K562 (cell line): ENCODE measurements at regions not wholly inside any gene's neighbourhood (a gene's known extent, or its start where the extent isn't known, plus 50 kb on each side); places are given as distances from the start of the nearest gene placed in this dataset.

Experiments used
- MCM2 ChIP-seq: fragments of 450-650 bp; IDR thresholded peaks from 2 replicates; pipeline ENCODE4 v1.6.1; 2017; ENCODE audit warnings: low read depth, mild to moderate bottlenecking
- PPARD ChIP-seq: fragments of 250-450 bp; sonication (Bioruptor Pico); IDR thresholded peaks from 2 replicates; pipeline ENCODE4 v1.8.0; 2022; ENCODE audit warnings: inconsistent platforms, mild to moderate bottlenecking, moderate library complexity
- SRSF1 ChIP-seq: fragments of 200-400 bp; formaldehyde crosslinking; IDR thresholded peaks from 2 replicates; pipeline ENCODE4 v1.6.1; 2017; ENCODE audit warnings: mild to moderate bottlenecking, low read depth, low read length, moderate library complexity
- ZBTB26 ChIP-seq: fragments of 450-650 bp; formaldehyde crosslinking; IDR thresholded peaks from 2 replicates; pipeline ENCODE4 v1.4.0; 2022; ENCODE audit warnings: missing genetic modification characterization
- ZNF407 ChIP-seq: fragments of 450-650 bp; IDR thresholded peaks from 2 replicates; pipeline ENCODE4 v1.6.1; 2016; ENCODE audit warnings: low read depth
- TF ChIP-seq, protein P1 (sequence below): fragments of 450-650 bp; IDR thresholded peaks from 2 replicates; pipeline ENCODE4 v1.6.1; 2018; ENCODE audit not compliant: partially characterized antibody
- TF ChIP-seq, protein P2 (sequence below): fragments of 450-650 bp; IDR thresholded peaks from 2 replicates; pipeline ENCODE4 v1.7.1; 2018; ENCODE audit warnings: mild to moderate bottlenecking, low read depth; ENCODE audit not compliant: partially characterized antibody

- TF ChIP-seq, protein P1, sequence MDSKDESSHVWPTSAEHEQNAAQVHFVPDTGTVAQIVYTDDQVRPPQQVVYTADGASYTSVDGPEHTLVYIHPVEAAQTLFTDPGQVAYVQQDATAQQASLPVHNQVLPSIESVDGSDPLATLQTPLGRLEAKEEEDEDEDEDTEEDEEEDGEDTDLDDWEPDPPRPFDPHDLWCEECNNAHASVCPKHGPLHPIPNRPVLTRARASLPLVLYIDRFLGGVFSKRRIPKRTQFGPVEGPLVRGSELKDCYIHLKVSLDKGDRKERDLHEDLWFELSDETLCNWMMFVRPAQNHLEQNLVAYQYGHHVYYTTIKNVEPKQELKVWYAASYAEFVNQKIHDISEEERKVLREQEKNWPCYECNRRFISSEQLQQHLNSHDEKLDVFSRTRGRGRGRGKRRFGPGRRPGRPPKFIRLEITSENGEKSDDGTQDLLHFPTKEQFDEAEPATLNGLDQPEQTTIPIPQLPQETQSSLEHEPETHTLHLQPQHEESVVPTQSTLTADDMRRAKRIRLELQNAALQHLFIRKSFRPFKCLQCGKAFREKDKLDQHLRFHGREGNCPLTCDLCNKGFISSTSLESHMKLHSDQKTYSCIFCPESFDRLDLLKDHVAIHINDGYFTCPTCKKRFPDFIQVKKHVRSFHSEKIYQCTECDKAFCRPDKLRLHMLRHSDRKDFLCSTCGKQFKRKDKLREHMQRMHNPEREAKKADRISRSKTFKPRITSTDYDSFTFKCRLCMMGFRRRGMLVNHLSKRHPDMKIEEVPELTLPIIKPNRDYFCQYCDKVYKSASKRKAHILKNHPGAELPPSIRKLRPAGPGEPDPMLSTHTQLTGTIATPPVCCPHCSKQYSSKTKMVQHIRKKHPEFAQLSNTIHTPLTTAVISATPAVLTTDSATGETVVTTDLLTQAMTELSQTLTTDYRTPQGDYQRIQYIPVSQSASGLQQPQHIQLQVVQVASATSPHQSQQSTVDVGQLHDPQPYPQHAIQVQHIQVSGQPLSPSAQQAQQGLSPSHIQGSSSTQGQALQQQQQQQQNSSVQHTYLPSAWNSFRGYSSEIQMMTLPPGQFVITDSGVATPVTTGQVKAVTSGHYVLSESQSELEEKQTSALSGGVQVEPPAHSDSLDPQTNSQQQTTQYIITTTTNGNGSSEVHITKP = no peak
- TF ChIP-seq ZNF407 (no peak), ZBTB26 (CRISPR knock-in tag) (no peak), MCM2 (no peak), SRSF1 (no peak), PPARD (no peak)
- TF ChIP-seq, protein P2, sequence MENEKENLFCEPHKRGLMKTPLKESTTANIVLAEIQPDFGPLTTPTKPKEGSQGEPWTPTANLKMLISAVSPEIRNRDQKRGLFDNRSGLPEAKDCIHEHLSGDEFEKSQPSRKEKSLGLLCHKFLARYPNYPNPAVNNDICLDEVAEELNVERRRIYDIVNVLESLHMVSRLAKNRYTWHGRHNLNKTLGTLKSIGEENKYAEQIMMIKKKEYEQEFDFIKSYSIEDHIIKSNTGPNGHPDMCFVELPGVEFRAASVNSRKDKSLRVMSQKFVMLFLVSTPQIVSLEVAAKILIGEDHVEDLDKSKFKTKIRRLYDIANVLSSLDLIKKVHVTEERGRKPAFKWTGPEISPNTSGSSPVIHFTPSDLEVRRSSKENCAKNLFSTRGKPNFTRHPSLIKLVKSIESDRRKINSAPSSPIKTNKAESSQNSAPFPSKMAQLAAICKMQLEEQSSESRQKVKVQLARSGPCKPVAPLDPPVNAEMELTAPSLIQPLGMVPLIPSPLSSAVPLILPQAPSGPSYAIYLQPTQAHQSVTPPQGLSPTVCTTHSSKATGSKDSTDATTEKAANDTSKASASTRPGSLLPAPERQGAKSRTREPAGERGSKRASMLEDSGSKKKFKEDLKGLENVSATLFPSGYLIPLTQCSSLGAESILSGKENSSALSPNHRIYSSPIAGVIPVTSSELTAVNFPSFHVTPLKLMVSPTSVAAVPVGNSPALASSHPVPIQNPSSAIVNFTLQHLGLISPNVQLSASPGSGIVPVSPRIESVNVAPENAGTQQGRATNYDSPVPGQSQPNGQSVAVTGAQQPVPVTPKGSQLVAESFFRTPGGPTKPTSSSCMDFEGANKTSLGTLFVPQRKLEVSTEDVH = no peak
- TF ChIP-seq, all 486 proteins: peak for 0
Observed at GRCh38 chr12:38141239-38141638, 175.3 kb upstream of the ALG10B start (continued).
